ENCODE measurements at regions not wholly inside any gene's neighbourhood (a gene's known extent, or its start where the extent isn't known, plus 50 kb on each side); places are given as distances from the start of the nearest gene placed in this dataset.

DNA sequence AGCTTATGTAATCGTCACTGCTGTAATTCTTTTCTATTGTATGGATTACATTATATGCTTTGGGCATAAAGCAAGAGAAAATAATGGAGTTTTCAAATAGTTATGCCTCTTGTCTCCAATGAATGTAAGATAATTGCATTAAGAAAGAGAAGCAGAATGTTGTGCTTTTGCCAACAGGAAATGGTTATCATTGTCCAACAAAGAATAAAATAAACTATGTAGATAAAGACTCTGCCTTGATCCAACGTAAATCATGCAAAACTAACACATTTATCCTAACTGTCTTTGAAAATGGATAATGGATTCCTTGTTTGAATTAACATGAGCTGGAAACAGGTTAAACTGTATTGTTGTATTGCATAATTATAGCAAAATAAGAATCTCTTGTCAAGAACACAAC, 1709.0 kb downstream of the PCDH7 start:
- H3K27me3 ChIP-seq (replicated peaks in 1 of 4; ENCODE audit: control insufficient read depth in 3 of 4, extremely low read depth in 1 of 4, insufficient read depth in 3 of 4, low read length in 3 of 4): no peaks in the 10 kb centered on the region
- no peak overlapping the region for H2BK120ac ChIP-seq (replicated peaks; ENCODE audit: low read depth, low read length)
- H3K4ac ChIP-seq (replicated peaks; ENCODE audit: insufficient read length, low read depth, low read length): no peak overlapping the region
- no peak overlapping the region for H3K27ac ChIP-seq (ENCODE audit: low read depth, low read length)
- FAIRE-seq (no peak), DNase-seq (ENCODE audit: low read depth in 1 of 2, low spot score in 2 of 2) (no peak)
- H2AFZ ChIP-seq (ENCODE audit: low read length): no peak overlapping the region
- H3K79me1 ChIP-seq (ENCODE audit: low read depth, low read length): no peaks in the 10 kb centered on the region
- no peak overlapping the region for H4K5ac ChIP-seq (ENCODE audit: insufficient read length, low read depth, low read length)
- no peak overlapping the region for H3K14ac ChIP-seq (ENCODE audit: insufficient read length)
- no peak overlapping the region for H3K4me3 ChIP-seq (ENCODE audit: extremely low read depth in 1 of 4, insufficient read depth in 2 of 4, low read depth in 3 of 4, low read length in 4 of 4)
- H2BK5ac ChIP-seq (ENCODE audit: low read depth, low read length): no peak overlapping the region
- H4K8ac ChIP-seq (ENCODE audit: extremely low read depth, insufficient read depth, low read length): no peak overlapping the region
- no peak overlapping the region for H2BK15ac ChIP-seq (ENCODE audit: low read length)
- no peaks in the 10 kb centered on the region for H3K23me2 ChIP-seq (ENCODE audit: low read depth, low read length)
- no peak overlapping the region for H3K23ac ChIP-seq (ENCODE audit: insufficient read length)
- ChIA-PET CTCF (ENCODE audit: partially characterized antibody) (interaction anchor here (0.6 kb wide), 1 partner anchor 288 kb away, joined by 3 read pairs; no protein-coding TSS in a partner anchor), POLR2A (ENCODE audit: partially characterized antibody) (no interaction called here)
- H3K9me3 ChIP-seq (ENCODE audit: insufficient read depth in 2 of 2, low read depth in 1 of 2, low read length in 1 of 2): no peaks in the 10 kb centered on the region
- WGBS, 2 experiments (ENCODE audit: extremely low coverage in 1 of 2, insufficient coverage in 1 of 2, insufficient read length in 1 of 2, insufficient replicate concordance in 2 of 2, low coverage in 1 of 2, low lambda C conversion rate in 2 of 2, missing lambda C conversion rate in 1 of 2): 97% methylated on average over 2 of the region's 2 CpGs; no CpG with 5 or more reads in 1 of the 2 experiments
- no peak overlapping the region for H3K9ac ChIP-seq (replicated peaks in 1 of 4; ENCODE audit: extremely low read depth in 1 of 4, low read depth in 3 of 4, low read length in 3 of 4)
- H2AK5ac ChIP-seq (ENCODE audit: low read depth, low read length): no peak overlapping the region
- H3K4me2 ChIP-seq (ENCODE audit: insufficient read depth in 1 of 2, low read depth in 2 of 2, low read length in 2 of 2): no peak overlapping the region
- no peaks in the 10 kb centered on the region for H4K20me1 ChIP-seq (replicated peaks in 1 of 2; ENCODE audit: control insufficient read depth in 1 of 2, insufficient read depth in 2 of 2, low read length in 2 of 2)
- 0 out of 7 replicates have a peak, but pooled peaks cover 0 to 2% (median 0%) of the 10 kb centered on the region in 4 experiments for H3K4me1 ChIP-seq (replicated peaks in 1 of 4; ENCODE audit: control insufficient read depth in 3 of 4, insufficient read depth in 4 of 4, low read length in 3 of 4)
- no peaks in the 10 kb centered on the region for H3K36me3 ChIP-seq (ENCODE audit: control insufficient read depth in 2 of 4, insufficient read depth in 4 of 4, low read length in 3 of 4)
- H2BK20ac ChIP-seq (ENCODE audit: low read length): no peak overlapping the region
- H3K18ac ChIP-seq (ENCODE audit: extremely low read depth, low read length): no peak overlapping the region
- no peak overlapping the region for H3K56ac ChIP-seq (replicated peaks; ENCODE audit: insufficient read length, low read depth, low read length)
- no peak overlapping the region for H4K91ac ChIP-seq (replicated peaks; ENCODE audit: insufficient read length, low read length)
- TF ChIP-seq, protein P1, sequence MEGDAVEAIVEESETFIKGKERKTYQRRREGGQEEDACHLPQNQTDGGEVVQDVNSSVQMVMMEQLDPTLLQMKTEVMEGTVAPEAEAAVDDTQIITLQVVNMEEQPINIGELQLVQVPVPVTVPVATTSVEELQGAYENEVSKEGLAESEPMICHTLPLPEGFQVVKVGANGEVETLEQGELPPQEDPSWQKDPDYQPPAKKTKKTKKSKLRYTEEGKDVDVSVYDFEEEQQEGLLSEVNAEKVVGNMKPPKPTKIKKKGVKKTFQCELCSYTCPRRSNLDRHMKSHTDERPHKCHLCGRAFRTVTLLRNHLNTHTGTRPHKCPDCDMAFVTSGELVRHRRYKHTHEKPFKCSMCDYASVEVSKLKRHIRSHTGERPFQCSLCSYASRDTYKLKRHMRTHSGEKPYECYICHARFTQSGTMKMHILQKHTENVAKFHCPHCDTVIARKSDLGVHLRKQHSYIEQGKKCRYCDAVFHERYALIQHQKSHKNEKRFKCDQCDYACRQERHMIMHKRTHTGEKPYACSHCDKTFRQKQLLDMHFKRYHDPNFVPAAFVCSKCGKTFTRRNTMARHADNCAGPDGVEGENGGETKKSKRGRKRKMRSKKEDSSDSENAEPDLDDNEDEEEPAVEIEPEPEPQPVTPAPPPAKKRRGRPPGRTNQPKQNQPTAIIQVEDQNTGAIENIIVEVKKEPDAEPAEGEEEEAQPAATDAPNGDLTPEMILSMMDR (IDR thresholded peaks at IDR 0.05; ENCODE audit: control extremely low read depth in 1 of 3, insufficient read depth in 1 of 3, low read depth in 1 of 3, low read length in 3 of 3): no peak
- TF ChIP-seq KDM5A (IDR thresholded peaks at IDR 0.05; ENCODE audit: low read length): no peak
- TF ChIP-seq, protein P2, sequence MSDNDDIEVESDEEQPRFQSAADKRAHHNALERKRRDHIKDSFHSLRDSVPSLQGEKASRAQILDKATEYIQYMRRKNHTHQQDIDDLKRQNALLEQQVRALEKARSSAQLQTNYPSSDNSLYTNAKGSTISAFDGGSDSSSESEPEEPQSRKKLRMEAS (IDR thresholded peaks at IDR 0.05): no peak
- H3K79me2 ChIP-seq (ENCODE audit: control insufficient read depth in 1 of 2, insufficient read depth in 2 of 2, low read length in 2 of 2): no peaks in the 10 kb centered on the region
- no peak overlapping the region for H2BK12ac ChIP-seq (ENCODE audit: low read depth, low read length)
